ENCODE measurements at regions not wholly inside any gene's neighbourhood (a gene's known extent, or its start where the extent isn't known, plus 50 kb on each side); places are given as distances from the start of the nearest gene placed in this dataset.
A peak's percentile ranks its signal among the peaks of the same experiment; 100 is the strongest.

DNA sequence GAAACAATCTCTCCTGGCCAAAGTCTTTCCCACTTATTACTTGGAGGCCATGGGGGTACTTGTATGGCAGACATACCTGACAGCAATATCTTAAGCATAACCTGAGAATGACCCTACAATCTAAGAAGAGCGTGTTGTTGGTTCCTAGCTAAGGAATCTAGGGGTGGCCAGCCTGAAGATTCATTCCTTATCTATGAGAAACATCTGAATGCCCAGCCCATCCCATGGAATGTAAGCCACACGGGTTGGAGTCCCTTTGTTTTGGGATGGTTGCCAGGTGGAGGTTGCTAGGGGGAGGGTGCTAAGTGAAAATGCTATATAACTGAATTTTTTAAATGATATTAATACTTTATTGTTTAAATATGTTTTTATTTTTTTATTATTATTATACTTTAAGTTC is 725.0 kb downstream of the ETS1 start:
- H3K9me3 Mint-ChIP-seq: no peaks in the 10 kb centered on the region
- H3K4me1 Mint-ChIP-seq (ENCODE audit: low read depth): no peaks in the 10 kb centered on the region
- intact Hi-C loops (cut with micrococcal nuclease): no loop called here
- no peak for DNase-seq
- no peak overlapping the region for H3K27ac Mint-ChIP-seq
- CTCF ChIA-PET: no interaction called here
- no peaks in the 10 kb centered on the region for H3K36me3 Mint-ChIP-seq (ENCODE audit: low read depth)
- no peak overlapping the region for H3K4me3 Mint-ChIP-seq
- peaks cover 5% of the 10 kb centered on the region for H3K27me3 Mint-ChIP-seq (ENCODE audit: low read depth)

DNA sequence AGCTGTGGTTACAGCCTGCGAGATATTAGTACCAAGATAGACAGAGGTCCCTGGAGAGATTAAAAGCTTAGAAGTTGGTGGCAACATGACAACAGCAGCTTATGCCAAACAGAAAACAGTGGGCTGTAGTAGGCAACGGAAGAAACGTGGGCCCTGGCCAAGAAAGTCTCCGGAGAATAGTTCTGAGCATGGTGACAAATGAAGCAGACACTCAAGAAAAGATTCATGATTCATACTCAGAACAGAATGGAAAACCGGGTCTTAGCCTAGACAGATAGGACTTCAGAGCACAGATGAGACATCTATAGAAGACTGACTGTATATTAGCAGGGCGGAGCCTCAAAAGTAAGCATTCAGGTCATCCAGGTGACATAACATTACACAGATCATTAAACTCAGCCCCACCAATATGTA is 727.4 kb downstream of the ETS1 start:
- intact Hi-C loops (cut with micrococcal nuclease): no loop called here
- peaks cover 9% of the 10 kb centered on the region for H3K27me3 Mint-ChIP-seq (ENCODE audit: low read depth)
- CTCF ChIA-PET: no interaction called here
- H3K9me3 Mint-ChIP-seq: no peaks in the 10 kb centered on the region
- DNase-seq: no peak
- no peak overlapping the region for H3K4me3 Mint-ChIP-seq
- H3K27ac Mint-ChIP-seq: no peak overlapping the region
- no peaks in the 10 kb centered on the region for H3K4me1 Mint-ChIP-seq (ENCODE audit: low read depth)
- H3K36me3 Mint-ChIP-seq (ENCODE audit: low read depth): no peaks in the 10 kb centered on the region

GRCh38 chr11:127844876-127845275 is 742.5 kb downstream of the ETS1 start:
- H3K4me3 Mint-ChIP-seq: no peak overlapping the region
- H3K27ac Mint-ChIP-seq: no peak overlapping the region
- intact Hi-C loops (cut with micrococcal nuclease): loop anchor here (5.0 kb wide), 2 partner anchors 177 to 312 kb away; no protein-coding TSS in a partner anchor
- peaks cover 3% of the 10 kb centered on the region for H3K27me3 Mint-ChIP-seq (ENCODE audit: low read depth)
- no peaks in the 10 kb centered on the region for H3K9me3 Mint-ChIP-seq
- DNase-seq: no peak
- H3K36me3 Mint-ChIP-seq (ENCODE audit: low read depth): no peaks in the 10 kb centered on the region
- no peaks in the 10 kb centered on the region for H3K4me1 Mint-ChIP-seq (ENCODE audit: low read depth)
- CTCF ChIA-PET: no interaction called here

DNA sequence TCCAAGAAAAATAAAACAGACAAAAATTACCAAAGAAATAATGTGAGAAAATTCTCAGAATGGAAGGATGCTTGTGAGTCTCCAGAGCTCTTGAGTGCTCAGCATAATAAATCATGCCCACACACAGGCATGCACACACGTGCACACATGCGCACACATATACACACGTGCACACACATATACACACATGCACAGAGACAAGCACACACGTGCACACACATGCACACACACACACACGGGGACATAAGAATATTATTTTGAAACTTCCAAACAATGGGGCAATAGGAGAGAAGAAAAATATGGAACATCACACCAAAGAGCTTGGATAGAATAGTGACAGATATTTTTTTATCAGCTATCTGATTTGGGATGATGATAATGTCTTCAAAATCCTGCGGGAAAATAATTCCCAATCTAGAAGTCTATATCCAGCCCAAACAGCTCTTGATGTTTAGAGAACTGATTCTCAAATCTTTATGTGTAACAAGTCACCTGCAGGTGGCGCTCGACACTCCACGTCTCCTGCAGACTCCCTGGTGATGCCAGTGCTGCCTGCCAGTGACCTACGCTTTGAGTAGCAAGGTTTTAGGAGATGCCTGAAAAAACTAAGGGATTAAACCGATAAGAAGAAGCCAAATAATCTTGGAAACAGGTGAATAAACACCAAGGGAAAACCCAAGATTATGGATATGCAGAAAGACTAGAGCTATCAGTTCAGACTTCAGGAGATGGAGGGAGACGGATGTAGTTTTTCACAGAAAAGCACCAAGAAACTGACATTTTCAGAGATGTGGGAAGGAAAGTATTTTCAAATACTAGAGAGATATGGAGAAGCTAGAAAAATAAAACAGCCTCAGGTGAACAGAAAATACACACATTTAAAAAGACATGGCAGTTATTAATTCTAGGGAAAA is 743.6 kb downstream of the ETS1 start:
- CTCF ChIA-PET: interaction anchor here (0.6 to 1.6 kb wide), 16 partner anchors 9 to 313 kb away, joined by 3 to 11 read pairs (median 4); no protein-coding TSS in a partner anchor
- Mint-ChIP-seq H3K27me3 (ENCODE audit: low read depth) (peaks cover 3% of the 10 kb centered on the region), H3K9me3 (no peaks in the 10 kb centered on the region), H3K4me3 (no peak overlapping the region), H3K36me3 (ENCODE audit: low read depth) (no peaks in the 10 kb centered on the region), H3K4me1 (ENCODE audit: low read depth) (no peaks in the 10 kb centered on the region), H3K27ac (no peak overlapping the region)
- intact Hi-C loops (cut with micrococcal nuclease): loop anchor here (1.0 to 5.0 kb wide), 3 partner anchors 151 to 314 kb away; no protein-coding TSS in a partner anchor
- DNase-seq: peak; percentile 89

DNA sequence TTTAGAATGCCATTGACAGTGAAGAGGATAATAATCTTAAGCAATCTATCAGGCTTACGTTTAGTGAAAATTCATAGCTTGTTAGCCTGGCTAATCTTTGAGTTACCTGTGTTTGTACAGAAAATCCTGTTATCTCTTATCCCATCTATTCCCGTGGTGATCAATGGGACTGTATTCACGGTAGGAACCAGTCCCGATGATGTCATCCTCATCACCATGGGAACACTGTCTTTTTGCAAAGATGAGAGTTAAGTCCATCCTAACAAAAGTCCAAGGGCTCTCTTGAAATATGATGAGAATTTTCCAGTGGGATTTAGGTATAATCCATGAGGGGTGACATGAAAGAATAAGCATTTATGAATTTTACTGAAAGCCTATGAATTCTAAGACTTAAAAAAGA is 762.2 kb downstream of the ETS1 start:
- Mint-ChIP-seq H3K27ac (no peak overlapping the region), H3K4me1 (ENCODE audit: low read depth) (no peaks in the 10 kb centered on the region), H3K4me3 (no peak overlapping the region), H3K27me3 (ENCODE audit: low read depth) (peaks cover 15% of the 10 kb centered on the region), H3K9me3 (no peaks in the 10 kb centered on the region), H3K36me3 (ENCODE audit: low read depth) (no peaks in the 10 kb centered on the region)
- no peak for DNase-seq
- intact Hi-C loops (cut with micrococcal nuclease): no loop called here
- CTCF ChIA-PET: no interaction called here

DNA sequence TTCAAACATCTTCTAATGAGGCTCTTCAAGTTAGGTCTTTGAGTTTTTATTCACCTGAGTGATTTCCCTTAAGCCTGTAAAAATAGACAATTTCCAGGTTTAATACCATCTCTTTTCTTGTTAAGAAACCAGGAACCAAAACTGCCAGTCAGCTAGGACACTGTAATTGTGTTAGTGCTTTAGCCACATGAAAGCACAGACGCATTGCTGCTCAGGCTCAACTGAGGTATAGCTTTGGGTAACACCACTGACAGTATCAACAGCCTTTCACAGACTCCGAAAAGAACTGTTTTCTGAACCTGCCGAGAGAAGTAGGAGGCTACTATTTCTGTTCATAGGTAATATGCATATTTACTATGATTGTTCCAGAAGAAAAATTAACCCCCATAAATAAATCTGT is 768.7 kb downstream of the ETS1 start:
- intact Hi-C loops (cut with micrococcal nuclease): no loop called here
- Mint-ChIP-seq H3K4me3 (no peak overlapping the region), H3K27me3 (ENCODE audit: low read depth) (peaks cover 3% of the 10 kb centered on the region), H3K4me1 (ENCODE audit: low read depth) (no peaks in the 10 kb centered on the region), H3K27ac (no peak overlapping the region), H3K36me3 (ENCODE audit: low read depth) (no peaks in the 10 kb centered on the region), H3K9me3 (no peaks in the 10 kb centered on the region)
- CTCF ChIA-PET: no interaction called here
- DNase-seq: no peak

GRCh38 chr11:127816962-127817361 is 770.4 kb downstream of the ETS1 start:
- no peak overlapping the region for H3K27ac Mint-ChIP-seq
- CTCF ChIA-PET: no interaction called here
- H3K9me3 Mint-ChIP-seq: no peaks in the 10 kb centered on the region
- no peaks in the 10 kb centered on the region for H3K4me1 Mint-ChIP-seq (ENCODE audit: low read depth)
- no peak for DNase-seq
- H3K27me3 Mint-ChIP-seq (ENCODE audit: low read depth): peaks cover 1% of the 10 kb centered on the region
- no peaks in the 10 kb centered on the region for H3K36me3 Mint-ChIP-seq (ENCODE audit: low read depth)
- intact Hi-C loops (cut with micrococcal nuclease): no loop called here
- H3K4me3 Mint-ChIP-seq: no peak overlapping the region

GRCh38 chr11:127815331-127815730 is 772.0 kb downstream of the ETS1 start:
- no peaks in the 10 kb centered on the region for H3K4me1 Mint-ChIP-seq (ENCODE audit: low read depth)
- no peak for DNase-seq
- no peaks in the 10 kb centered on the region for H3K36me3 Mint-ChIP-seq (ENCODE audit: low read depth)
- H3K27me3 Mint-ChIP-seq (ENCODE audit: low read depth): peaks cover 8% of the 10 kb centered on the region
- H3K27ac Mint-ChIP-seq: no peak overlapping the region
- H3K9me3 Mint-ChIP-seq: no peaks in the 10 kb centered on the region
- CTCF ChIA-PET: no interaction called here
- H3K4me3 Mint-ChIP-seq: no peak overlapping the region
- intact Hi-C loops (cut with micrococcal nuclease): no loop called here

DNA sequence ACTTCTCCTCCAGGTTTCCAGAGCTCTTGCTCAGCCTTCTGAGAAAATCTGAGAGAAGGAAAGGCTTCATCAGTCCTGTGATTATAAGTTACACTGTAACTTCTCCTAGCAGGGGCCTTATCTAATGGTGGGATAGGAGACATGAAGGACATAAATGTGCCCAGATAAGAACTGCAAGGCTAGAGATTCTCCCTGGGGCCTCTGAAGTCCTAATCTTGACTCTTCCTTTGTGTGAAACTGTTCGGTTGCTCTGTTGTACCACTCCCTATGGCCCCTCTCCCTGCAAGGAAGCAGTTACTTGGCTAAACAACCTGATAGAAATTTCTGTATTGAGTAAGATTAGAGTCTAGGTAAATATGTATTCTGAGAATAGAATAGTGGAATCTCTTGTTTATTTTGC is 780.9 kb downstream of the ETS1 start:
- Mint-ChIP-seq H3K4me3 (no peak overlapping the region), H3K36me3 (ENCODE audit: low read depth) (no peaks in the 10 kb centered on the region), H3K4me1 (ENCODE audit: low read depth) (no peaks in the 10 kb centered on the region), H3K27ac (no peak overlapping the region), H3K9me3 (no peaks in the 10 kb centered on the region), H3K27me3 (ENCODE audit: low read depth) (peaks cover 8% of the 10 kb centered on the region)
- CTCF ChIA-PET: no interaction called here
- no peak for DNase-seq
- intact Hi-C loops (cut with micrococcal nuclease): no loop called here

DNA sequence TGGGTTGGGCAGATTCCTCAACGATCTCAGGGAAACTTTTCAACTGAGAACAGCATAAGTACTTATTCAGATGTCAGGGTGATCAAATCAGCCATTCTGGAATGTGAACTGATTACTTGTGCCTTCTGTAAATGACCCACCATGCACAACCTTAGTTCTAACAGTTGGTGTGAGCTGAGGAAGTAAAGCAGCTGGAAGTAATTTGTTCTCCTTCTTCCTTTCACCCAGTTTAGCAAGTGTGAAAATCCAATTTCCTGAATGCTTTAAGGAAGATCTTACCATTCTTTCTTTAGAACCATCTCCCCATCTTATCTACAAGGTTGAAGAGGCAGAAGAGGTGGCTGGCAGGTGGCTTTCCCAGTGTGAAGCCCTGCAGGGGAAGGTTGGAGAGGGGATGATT is 781.6 kb downstream of the ETS1 start:
- Mint-ChIP-seq H3K27me3 (ENCODE audit: low read depth) (peaks cover 3% of the 10 kb centered on the region), H3K27ac (no peak overlapping the region), H3K4me3 (no peak overlapping the region), H3K9me3 (no peaks in the 10 kb centered on the region), H3K4me1 (ENCODE audit: low read depth) (no peaks in the 10 kb centered on the region), H3K36me3 (ENCODE audit: low read depth) (no peaks in the 10 kb centered on the region)
- CTCF ChIA-PET: no interaction called here
- DNase-seq: no peak
- intact Hi-C loops (cut with micrococcal nuclease): no loop called here

- H3K9me3 Mint-ChIP-seq: no peaks in the 10 kb centered on the region
- intact Hi-C loops (cut with micrococcal nuclease): no loop called here
- no peaks in the 10 kb centered on the region for H3K4me1 Mint-ChIP-seq (ENCODE audit: low read depth)
- no peaks in the 10 kb centered on the region for H3K27me3 Mint-ChIP-seq (ENCODE audit: low read depth)
- CTCF ChIA-PET: no interaction called here
- DNase-seq: no peak
- H3K36me3 Mint-ChIP-seq (ENCODE audit: low read depth): no peaks in the 10 kb centered on the region
- H3K27ac Mint-ChIP-seq: no peak overlapping the region
- H3K4me3 Mint-ChIP-seq: no peak overlapping the region
These were observed 782.5 kb downstream of the ETS1 start for GRCh38 chr11:127804747-127805400.

DNA sequence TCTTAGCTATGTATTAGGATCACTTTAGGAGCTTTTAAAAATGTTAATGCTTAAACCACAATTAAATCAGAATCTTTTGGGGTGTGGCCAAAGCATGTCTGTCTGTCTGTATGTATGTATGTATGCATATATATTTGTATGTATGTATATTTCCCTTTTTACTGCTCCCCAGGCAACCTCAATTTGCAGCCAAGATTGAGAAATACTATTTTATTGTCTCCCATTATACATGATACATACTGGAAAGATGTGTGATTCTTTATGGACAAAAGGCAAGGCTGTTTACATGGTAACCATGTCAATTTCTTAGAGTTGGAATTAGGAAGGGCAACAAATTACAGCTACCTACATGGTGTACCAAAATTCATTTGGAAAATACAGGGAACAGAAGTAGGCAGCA is 783.6 kb downstream of the ETS1 start:
- no peaks in the 10 kb centered on the region for H3K4me1 Mint-ChIP-seq (ENCODE audit: low read depth)

More for the DNA sequence above, 783.6 kb downstream of the ETS1 start:
- no peak overlapping the region for H3K4me3 Mint-ChIP-seq
- H3K9me3 Mint-ChIP-seq: no peaks in the 10 kb centered on the region
- no peaks in the 10 kb centered on the region for H3K36me3 Mint-ChIP-seq (ENCODE audit: low read depth)
- H3K27me3 Mint-ChIP-seq (ENCODE audit: low read depth): no peaks in the 10 kb centered on the region
- no peak overlapping the region for H3K27ac Mint-ChIP-seq
- CTCF ChIA-PET: no interaction called here
- intact Hi-C loops (cut with micrococcal nuclease): no loop called here
- no peak for DNase-seq

All from activated naive CD4-positive, alpha-beta T cell treated with anti-CD3 and anti-CD28 coated beads for 36 hours (primary cell).